Endothelial cell of umbilical vein (primary cell): ENCODE measurements at regions not wholly inside any gene's neighbourhood (a gene's known extent, or its start where the extent isn't known, plus 50 kb on each side); places are given as distances from the start of the nearest gene placed in this dataset.

Source experiments
- BruUV-seq: library from RNA; stranded (reverse); fragments of 400-500 nt; replicated peaks from 2 replicates; lab custom pipeline; 2021; lab: Mats Ljungman, UMichigan
- CTCF ChIA-PET: fragments of 300-600, 350-600 bp; sonication (Branson Sonifier 250); formaldehyde crosslinking; loops from one replicate; lab custom pipeline; 2021; ENCODE audit warnings: antibody characterized with exemption, inconsistent platforms; lab: Charles Lee
- POLR2A ChIA-PET: fragments of 300-600, 350-600 bp; sonication (Branson Sonifier 250); formaldehyde crosslinking; loops from one replicate; lab custom pipeline; 2021; ENCODE audit warnings: antibody characterized with exemption, inconsistent platforms; lab: Charles Lee
- DNase-seq: peaks from one replicate; pipeline ENCODE4 v3.0.0-alpha.2; 2011; ENCODE audit warnings: low read depth, low spot score
- FAIRE-seq: peaks from 2 replicates; lab custom pipeline; 2011; peaks lifted over from hg19 to GRCh38; lab: Jason Lieb, UNC
- H2AFZ ChIP-seq: 2 replicates; pipeline ENCODE4 v1.6.0; 2012; ENCODE audit warnings: low read depth, low read length, control low read depth, inconsistent platforms
- H3K27ac ChIP-seq: 2 replicates; pipeline ENCODE4 v1.5.1; 2011; ENCODE audit warnings: low read depth, mild to moderate bottlenecking, control low read depth, low read length, moderate library complexity; ENCODE audit not compliant: insufficient read depth
- H3K27me3 ChIP-seq, 2 experiments: 2 replicates each; pipeline versions ENCODE4 v1.6.0 to v1.6.1; 2011; ENCODE audit warnings: low read length in 2 of 2, mixed read lengths in 1 of 2; ENCODE audit not compliant: control insufficient read depth in 2 of 2, insufficient read depth in 2 of 2
- H3K36me3 ChIP-seq, 2 experiments: 2 replicates in 1 of 2; 3 replicates in 1 of 2; pipeline ENCODE4 v1.5.1; 2011; ENCODE audit warnings: low read length in 2 of 2, mild to moderate bottlenecking in 1 of 2, moderate library complexity in 1 of 2; ENCODE audit not compliant: control insufficient read depth in 2 of 2, insufficient read depth in 2 of 2; ENCODE audit errors: extremely low read depth in 1 of 2
- H3K4me1 ChIP-seq: 3 replicates; pipeline ENCODE4 v1.5.1; 2011; ENCODE audit warnings: mild to moderate bottlenecking, low read length; ENCODE audit not compliant: control insufficient read depth, insufficient read depth; ENCODE audit errors: extremely low read depth
- H3K4me2 ChIP-seq: 2 replicates; pipeline ENCODE4 v1.6.1; 2011; ENCODE audit warnings: low read length, control low read depth, mixed read lengths; ENCODE audit not compliant: insufficient read depth
- H3K4me3 ChIP-seq, 3 experiments: fragments of 200-600 bp in 1 of 3; sonication (generic), shearing (Covaris generic) in 1 of 3; replicated peaks in 1 of 3; 2 replicates each; pipeline ENCODE4 v1.5.1; 2011 to 2016; ENCODE audit warnings: control low read depth in 3 of 3, low read length in 3 of 3, mild to moderate bottlenecking in 2 of 3, inconsistent platforms in 1 of 3, low read depth in 1 of 3, moderate library complexity in 1 of 3; ENCODE audit not compliant: insufficient read depth in 1 of 3
- H3K79me2 ChIP-seq: 2 replicates; pipeline ENCODE4 v1.6.0; 2012; ENCODE audit warnings: low read length, inconsistent platforms; ENCODE audit not compliant: control insufficient read depth, insufficient read depth
- H3K9ac ChIP-seq: replicated peaks from 2 replicates; pipeline ENCODE3; 2011; ENCODE audit warnings: low read length, control low read depth; ENCODE audit not compliant: insufficient read depth; ENCODE audit errors: extremely low read depth
- H3K9me1 ChIP-seq: replicated peaks from 3 replicates; pipeline ENCODE4 v1.6.0; 2011; ENCODE audit warnings: mild to moderate bottlenecking, low read length; ENCODE audit not compliant: control insufficient read depth, insufficient read depth; ENCODE audit errors: extremely low read depth
- H3K9me3 ChIP-seq: replicated peaks from 2 replicates; pipeline ENCODE4 v1.5.1; 2012; ENCODE audit warnings: low read length, inconsistent platforms; ENCODE audit not compliant: control insufficient read depth, insufficient read depth
- H4K20me1 ChIP-seq: replicated peaks from 2 replicates; pipeline ENCODE3; 2011; ENCODE audit warnings: mild to moderate bottlenecking, low read length; ENCODE audit not compliant: control insufficient read depth, insufficient read depth; ENCODE audit errors: extremely low read depth
- EZH2 ChIP-seq: IDR thresholded peaks from 2 replicates; pipeline ENCODE4 v1.6.1; 2012; ENCODE audit warnings: borderline replicate concordance, low read depth, mild to moderate bottlenecking, moderate library complexity, low read length, inconsistent platforms; ENCODE audit not compliant: severe bottlenecking
- FOS ChIP-seq: IDR thresholded peaks from 2 replicates; pipeline ENCODE4 v1.6.1; 2011; ENCODE audit warnings: mild to moderate bottlenecking, low read length, moderate library complexity, borderline replicate concordance; ENCODE audit not compliant: insufficient read depth
- GATA2 ChIP-seq: IDR thresholded peaks from 2 replicates; pipeline ENCODE4 v1.7.0; 2011; ENCODE audit warnings: low read depth, mild to moderate bottlenecking, moderate library complexity, mixed read lengths, low read length; ENCODE audit not compliant: insufficient read length, insufficient read depth
- JUN ChIP-seq: IDR thresholded peaks from 2 replicates; pipeline ENCODE4 v1.6.1; 2011; ENCODE audit warnings: borderline replicate concordance, low read depth; ENCODE audit not compliant: insufficient read length, insufficient read depth
- MYC ChIP-seq: IDR thresholded peaks from one replicate; pipeline ENCODE4 v1.6.1; 2011; ENCODE audit warnings: mild to moderate bottlenecking, low read depth, low read length
- POLR2A ChIP-seq: IDR thresholded peaks from 2 replicates; pipeline ENCODE4 v1.6.1; 2012; ENCODE audit warnings: low read depth, mild to moderate bottlenecking, control low read depth, low read length
- POLR2AphosphoS5 ChIP-seq: IDR thresholded peaks from 2 replicates; pipeline ENCODE4 v1.6.1; 2012; ENCODE audit warnings: low read depth, mild to moderate bottlenecking, control low read depth, low read length, moderate library complexity; ENCODE audit not compliant: insufficient read depth
- dilution Hi-C: fragments of 300-500 bp; cut with MboI; formaldehyde crosslinking; loops from one replicate; pipeline ENCODE4 v1.15.0; 2019; ENCODE audit warnings: low sequenced_read_pairs; ENCODE audit not compliant: extremely low pct_ligation_motif_present
- intact Hi-C: fragments of 100-400 bp; cut with micrococcal nuclease; formaldehyde crosslinking; loops from one replicate; pipeline ENCODE4 v1.10.0; 2022
- TF ChIP-seq, protein P1 (sequence below): IDR thresholded peaks from 2 replicates; pipeline ENCODE4 v1.6.1; 2011; ENCODE audit not compliant: insufficient read depth, insufficient read length
- TF ChIP-seq, protein P2 (sequence below), 2 donors: IDR thresholded peaks; 1 replicate in 1 of 2; 2 replicates in 1 of 2; pipeline ENCODE4 v1.5.1; 2011; ENCODE audit warnings: low read length in 2 of 2, mild to moderate bottlenecking in 2 of 2, moderate library complexity in 2 of 2, control low read depth in 1 of 2, inconsistent platforms in 1 of 2, low read depth in 1 of 2; ENCODE audit not compliant: insufficient read depth in 1 of 2; ENCODE audit errors: extremely low read depth in 1 of 2

DNA sequence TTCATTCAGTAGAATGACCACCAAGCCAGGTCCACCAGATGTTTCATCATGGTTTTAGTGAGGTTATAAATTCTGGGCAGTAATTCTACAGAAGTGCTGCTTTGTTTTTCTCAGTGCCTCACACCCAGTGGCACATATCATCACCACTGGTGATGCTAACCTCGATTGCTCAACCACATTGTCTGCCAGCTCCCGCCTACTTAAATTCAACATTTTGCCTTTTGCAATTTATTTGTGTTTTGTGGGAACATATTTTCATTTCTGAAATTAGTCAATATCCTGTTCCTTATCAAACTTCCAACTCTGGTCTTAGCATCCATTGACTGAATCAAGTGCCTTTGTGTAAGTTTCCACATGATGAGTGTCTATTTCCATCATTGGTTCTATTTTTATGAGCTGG, 62.3 kb upstream of the TMEM178A start:
- ChIA-PET POLR2A (interaction anchor here (0.6 kb wide), 1 partner anchor 35 kb away, joined by 3 read pairs; no protein-coding TSS in a partner anchor), CTCF (interaction anchor here (3.9 kb wide), 1 partner anchor 10 kb away, joined by 22 read pairs; no protein-coding TSS in a partner anchor)
- intact Hi-C loops, result no loop called here

More for the DNA sequence above, 62.3 kb upstream of the TMEM178A start:
- H3K79me2 ChIP-seq, result no peaks in the 10 kb centered on the region
- no peaks in the 10 kb centered on the region for H3K4me1 ChIP-seq
- H3K27me3 ChIP-seq, result peaks cover 0 to 5% of the 10 kb centered on the region in 2 experiments
- no peaks in the 10 kb centered on the region for H3K36me3 ChIP-seq
- no peak overlapping the region for H3K4me3 ChIP-seq
- no TSS peak for BruUV-seq
- H3K9ac ChIP-seq, result no peak overlapping the region
- peak; percentile 29 for DNase-seq
- no peaks in the 10 kb centered on the region for H3K9me1 ChIP-seq
- dilution Hi-C loops, result no loop called here
- TF ChIP-seq GATA2 (no peak), POLR2A (no peak), POLR2AphosphoS5 (no peak), FOS (no peak), EZH2 (no peak), MYC (no peak), JUN (no peak)
- TF ChIP-seq, protein P1, sequence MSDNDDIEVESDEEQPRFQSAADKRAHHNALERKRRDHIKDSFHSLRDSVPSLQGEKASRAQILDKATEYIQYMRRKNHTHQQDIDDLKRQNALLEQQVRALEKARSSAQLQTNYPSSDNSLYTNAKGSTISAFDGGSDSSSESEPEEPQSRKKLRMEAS, result no peak
- TF ChIP-seq, protein P2, sequence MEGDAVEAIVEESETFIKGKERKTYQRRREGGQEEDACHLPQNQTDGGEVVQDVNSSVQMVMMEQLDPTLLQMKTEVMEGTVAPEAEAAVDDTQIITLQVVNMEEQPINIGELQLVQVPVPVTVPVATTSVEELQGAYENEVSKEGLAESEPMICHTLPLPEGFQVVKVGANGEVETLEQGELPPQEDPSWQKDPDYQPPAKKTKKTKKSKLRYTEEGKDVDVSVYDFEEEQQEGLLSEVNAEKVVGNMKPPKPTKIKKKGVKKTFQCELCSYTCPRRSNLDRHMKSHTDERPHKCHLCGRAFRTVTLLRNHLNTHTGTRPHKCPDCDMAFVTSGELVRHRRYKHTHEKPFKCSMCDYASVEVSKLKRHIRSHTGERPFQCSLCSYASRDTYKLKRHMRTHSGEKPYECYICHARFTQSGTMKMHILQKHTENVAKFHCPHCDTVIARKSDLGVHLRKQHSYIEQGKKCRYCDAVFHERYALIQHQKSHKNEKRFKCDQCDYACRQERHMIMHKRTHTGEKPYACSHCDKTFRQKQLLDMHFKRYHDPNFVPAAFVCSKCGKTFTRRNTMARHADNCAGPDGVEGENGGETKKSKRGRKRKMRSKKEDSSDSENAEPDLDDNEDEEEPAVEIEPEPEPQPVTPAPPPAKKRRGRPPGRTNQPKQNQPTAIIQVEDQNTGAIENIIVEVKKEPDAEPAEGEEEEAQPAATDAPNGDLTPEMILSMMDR (IDR thresholded peaks at IDR 0.05; ENCODE audit: extremely low read depth in 1 of 2, insufficient read depth in 1 of 2, low read depth in 1 of 2, low read length in 2 of 2), result no peak
- no peaks in the 10 kb centered on the region for H4K20me1 ChIP-seq
- H2AFZ ChIP-seq, result no peak overlapping the region
- no peak overlapping the region for H3K4me2 ChIP-seq
- no peaks in the 10 kb centered on the region for H3K9me3 ChIP-seq
- no peak overlapping the region for H3K27ac ChIP-seq
- FAIRE-seq, result no peak
